ENCODE measurements at regions not wholly inside any gene's neighbourhood (a gene's known extent, or its start where the extent isn't known, plus 50 kb on each side); places are given as distances from the start of the nearest gene placed in this dataset.
"Not testable (repeated sequence)": the region's sequence is repeated elsewhere in the genome, so short reads cannot be mapped to it uniquely, and the experiment has no call there.

DNA sequence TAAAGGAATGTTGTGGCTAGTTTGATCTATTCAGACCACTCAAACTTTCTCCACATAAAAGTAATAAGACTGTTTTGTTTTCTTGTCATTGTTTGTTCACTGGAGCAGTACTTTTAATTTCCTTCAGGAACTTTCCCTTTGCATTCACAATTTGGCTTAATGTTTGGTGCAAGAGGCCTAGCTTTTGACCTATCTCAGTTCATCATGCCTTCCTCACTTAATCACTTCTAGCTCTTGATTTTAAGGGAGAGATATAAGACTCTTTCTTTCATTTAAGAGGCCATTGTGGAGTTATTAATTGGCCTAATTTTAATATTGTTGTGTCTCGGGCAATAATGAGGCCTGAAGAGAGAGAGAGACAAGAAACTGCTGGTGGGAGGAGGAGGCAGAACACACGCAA is 371.7 kb upstream of the DEPDC1 start:
- no peak for DNase-seq (ENCODE audit: low spot score)

DNA sequence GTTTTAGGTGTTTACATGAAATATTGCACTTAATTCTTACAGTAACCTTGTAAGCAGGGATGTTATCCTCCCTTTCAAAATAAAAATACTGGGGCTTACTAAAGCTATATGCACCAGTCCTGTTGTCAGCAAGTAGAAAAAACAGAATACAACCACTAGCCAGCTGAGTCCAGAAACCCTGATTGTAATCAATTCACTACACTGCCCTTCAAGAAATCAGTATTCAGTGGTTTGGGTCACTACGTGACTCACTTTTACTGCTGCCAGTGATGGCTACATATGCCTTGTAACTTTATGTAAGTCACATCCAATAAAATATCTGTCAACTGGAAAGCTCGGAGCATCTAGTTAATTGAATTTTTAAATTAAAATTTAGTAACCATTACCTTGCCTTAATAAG is 376.3 kb upstream of the DEPDC1 start:
- no peak for DNase-seq (ENCODE audit: low spot score)

DNA sequence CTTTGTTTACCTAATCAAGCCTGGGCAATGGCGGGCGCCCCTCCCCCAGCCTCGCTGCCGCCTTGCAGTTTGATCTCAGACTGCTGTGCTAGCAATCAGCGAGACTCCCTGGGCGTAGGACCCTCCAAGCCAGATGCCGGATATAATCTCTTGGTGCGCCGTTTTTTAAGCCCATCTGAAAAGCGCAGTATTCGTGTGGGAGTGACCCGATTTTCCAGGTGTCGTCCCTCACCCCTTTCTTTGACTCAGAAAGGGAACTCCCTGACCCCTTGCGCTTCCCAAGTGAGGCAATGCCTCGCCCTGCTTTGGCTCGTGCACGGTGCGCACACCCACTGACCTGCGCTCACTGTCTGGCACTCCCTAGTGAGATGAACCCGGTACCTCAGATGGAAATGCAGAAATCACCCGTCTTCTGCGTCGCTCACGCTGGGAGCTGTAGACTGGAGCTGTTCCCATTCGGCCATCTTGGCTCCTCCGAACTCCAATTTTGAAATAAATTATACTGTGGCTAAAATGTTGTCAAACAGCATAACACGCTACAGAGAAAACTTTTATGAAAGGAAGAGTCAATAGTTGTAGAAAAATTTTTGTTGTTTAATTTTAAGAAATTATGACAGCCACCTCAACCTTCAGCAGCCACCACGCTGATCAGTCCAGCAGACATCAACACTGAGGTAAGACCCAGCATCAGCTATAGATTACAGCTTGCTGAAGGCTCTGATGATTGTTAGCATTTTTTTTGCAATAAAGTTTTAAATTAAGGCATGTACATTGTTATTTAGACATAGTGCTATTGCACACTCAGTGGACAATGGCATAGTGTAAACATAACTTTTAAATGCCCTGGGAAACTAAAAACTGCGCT is 384.7 kb upstream of the DEPDC1 start:
- DNase-seq (ENCODE audit: low spot score): not testable (repeated sequence)

DNA sequence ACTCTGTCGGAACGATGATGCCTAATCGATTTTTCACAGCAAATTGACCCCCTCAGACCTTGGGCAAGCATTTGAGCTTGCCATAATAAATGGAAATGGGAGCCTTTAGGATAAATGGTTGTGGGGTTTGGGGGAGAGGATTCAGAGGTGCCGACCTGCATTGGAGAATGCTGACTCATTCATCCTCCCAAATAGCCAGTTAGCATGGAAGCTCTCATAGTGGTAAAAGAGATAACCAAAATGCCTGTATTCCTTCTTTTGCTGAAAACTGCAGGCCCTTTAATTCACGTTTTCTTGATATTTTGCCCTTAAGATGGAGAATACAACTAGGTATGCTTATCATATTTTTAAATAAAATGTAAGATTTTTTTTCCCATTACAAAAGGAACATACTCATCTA is 392.6 kb upstream of the DEPDC1 start:
- no peak for DNase-seq (ENCODE audit: low spot score)

DNA sequence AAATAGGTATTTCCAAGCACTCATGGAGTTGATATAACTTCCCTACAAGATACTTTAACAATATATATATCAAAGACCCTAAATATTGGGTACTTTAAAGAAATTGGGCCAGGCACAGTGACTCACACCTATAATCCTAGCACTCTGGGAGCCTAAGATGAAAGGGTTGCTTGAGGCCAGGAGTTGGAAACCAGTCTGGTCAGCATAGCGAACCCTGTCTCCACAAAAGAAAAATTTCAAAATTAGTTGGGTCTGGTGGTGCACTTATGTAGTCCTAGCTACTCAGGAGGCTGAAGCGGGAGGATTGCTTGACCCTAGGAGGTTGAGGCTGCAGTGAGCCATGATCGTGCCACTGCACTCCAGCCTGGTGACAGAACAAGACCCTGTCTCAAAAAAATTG is 393.9 kb upstream of the DEPDC1 start:
- no peak for DNase-seq (ENCODE audit: low spot score)

DNA sequence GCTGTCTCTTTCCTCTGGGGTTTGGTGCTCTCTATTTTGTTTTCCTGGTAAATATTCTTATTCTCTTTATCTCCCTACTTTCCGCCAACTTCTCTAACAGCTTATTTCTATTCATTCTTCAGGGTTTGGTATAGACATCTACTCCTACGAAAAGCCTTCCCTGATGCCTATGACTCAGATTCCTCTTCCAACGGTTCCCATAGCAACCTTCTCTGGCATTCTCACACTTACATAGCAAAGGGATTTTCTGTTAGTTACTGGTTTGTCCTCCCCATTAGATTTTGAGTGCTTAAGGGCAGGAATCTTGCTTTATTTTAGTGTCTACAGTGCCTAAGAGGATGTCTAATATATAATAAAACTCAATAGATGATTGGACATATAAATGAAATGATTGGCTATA is 407.6 kb upstream of the DEPDC1 start:
- DNase-seq (ENCODE audit: low spot score): no peak

DNA sequence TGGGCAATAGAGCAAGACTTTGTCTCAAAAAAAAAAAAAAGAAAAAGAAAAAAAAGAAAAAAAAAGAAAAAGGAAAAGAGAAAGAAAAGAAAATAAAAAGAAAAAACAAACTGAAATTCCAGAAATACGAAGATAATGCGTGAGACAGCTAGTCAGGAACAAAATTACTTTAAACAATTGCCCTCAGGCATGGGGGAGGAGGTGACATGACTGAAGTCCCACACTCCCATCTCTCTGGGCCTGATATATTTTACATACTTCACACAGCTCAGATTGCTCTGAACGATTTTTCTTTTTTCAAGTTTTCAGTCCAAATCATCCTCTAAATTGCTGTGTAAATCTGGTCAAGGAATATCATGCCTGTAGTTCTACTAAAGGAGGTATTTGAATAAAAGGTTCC is 409.5 kb upstream of the DEPDC1 start:
- DNase-seq (ENCODE audit: low spot score): no peak

DNA sequence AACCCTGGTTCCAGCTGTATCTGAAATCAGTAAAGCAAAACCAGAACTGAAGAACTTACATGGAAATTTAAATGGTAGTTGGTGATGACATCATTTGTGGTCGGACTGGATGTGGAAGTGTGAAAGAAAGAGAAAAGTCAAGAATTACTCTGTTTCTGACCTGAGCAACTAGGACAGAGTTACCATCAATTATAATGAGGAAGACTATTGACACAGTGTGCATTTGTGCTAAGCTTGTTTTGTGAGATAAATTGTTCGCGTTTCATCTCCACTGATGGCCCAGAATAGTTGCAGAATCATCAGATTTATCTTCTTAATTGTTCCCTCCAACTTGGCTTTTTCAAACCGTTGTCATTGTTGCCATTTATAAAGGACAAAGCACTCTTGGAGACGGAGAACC is 410.6 kb upstream of the DEPDC1 start:
- no peak for DNase-seq (ENCODE audit: low spot score)

DNA sequence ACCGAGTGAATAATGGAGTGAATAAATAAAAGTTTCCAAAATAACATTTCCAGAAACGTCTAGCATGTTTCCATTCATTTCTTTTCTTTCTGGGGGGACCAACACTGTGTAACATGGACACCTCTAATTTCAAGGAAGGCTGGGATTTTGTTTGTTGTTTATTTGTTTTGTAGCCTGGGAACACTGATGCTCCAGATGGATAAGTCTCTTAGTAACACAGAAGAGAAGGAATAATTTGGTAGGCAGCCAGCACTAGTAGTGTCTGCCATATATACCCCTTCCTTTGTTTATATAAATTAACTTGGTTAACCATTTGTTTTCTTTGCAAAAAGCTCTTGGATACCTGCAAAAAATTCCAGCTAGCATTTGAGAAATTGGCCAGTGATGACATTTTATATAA is 411.4 kb upstream of the DEPDC1 start:
- DNase-seq (ENCODE audit: low spot score): no peak

DNA sequence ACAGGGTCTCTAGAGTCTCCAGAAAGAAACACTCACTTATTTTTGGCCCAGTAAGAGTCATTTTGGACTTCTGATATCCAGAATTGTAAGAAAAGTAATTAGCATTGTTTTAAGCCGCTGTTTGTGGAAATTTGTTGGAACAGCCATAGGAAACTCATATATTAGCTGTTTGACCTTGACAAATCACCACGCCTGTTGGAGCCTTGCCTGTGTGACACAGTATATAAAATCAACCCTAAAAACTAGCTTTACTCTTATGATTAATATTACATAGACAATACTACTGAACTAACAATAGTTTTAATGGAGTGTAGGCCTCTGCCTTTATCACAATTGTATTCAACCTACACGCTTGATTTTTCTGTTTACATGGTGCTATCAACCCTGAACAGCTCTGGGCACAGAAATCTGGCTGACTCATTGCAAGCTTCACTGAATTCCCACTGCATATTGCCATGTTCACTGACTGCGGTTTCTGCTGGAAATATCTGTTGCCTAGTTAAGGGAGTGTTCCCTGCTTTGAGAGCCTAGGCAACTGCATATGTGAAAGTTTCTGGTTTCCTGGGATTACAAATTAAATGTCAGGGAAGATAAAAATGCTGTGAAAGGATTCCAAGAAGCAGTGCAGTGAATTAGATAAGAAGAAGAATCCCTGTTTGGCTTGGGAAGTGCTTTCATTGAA is 419.5 kb upstream of the DEPDC1 start:
- DNase-seq (ENCODE audit: low spot score): no peak

DNA sequence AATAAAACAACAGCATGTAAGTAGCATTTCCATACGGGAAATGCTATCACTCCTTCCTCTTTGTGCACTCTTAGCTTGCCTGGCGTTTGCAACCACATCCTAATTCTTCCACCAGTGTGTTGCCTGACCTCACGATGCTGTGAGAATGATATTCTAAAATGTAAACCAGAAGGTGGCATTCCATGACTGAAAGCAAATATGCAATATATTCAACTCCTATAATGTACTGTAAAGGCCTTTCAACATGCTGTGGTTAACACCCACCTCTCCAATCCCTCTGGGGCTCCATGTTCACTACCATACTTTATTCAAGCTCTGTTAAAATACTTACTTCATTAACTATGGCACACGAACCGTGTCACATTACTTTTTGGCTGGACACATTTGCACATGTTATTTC is 420.6 kb upstream of the DEPDC1 start:
- DNase-seq (ENCODE audit: low spot score): no peak

DNA sequence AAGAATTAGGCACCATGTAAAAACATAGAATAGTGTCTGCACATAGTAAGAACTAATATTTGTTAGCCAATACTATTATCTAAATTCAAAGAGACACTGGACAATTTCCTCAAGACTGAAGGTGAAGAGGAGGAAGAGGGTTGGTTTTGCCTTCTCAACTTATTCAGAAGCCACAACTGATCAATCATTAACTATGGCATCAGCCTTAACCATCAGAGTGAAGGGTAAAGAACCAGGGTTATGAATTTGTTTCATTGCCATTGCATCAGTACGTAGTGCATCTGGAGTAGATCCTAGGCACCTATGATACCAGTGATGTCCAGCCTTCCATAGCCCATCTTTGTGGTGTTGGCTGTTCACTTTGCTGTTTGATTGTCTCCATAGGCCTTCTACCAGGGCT is 421.7 kb upstream of the DEPDC1 start:
- no peak for DNase-seq (ENCODE audit: low spot score)

DNA sequence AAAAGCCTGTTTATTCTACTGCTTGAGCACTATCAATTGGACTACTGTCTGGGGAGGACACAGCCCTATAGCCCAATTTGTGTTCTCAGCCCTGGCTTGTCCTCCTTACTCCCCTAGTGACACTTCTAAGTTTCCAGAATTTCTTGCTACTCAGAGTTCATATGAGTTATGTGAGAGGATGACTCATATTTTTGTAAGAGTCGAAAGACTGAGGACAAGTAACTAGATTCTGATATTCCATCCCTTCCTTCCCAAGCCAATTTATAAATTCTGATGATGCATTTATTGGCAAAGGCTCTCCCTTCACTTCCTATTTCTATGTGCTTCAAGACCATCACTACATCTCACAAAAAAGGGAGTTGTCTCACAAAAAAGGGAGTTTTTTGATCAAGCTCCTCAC is 422.2 kb upstream of the DEPDC1 start:
- no peak for DNase-seq (ENCODE audit: low spot score)

DNA sequence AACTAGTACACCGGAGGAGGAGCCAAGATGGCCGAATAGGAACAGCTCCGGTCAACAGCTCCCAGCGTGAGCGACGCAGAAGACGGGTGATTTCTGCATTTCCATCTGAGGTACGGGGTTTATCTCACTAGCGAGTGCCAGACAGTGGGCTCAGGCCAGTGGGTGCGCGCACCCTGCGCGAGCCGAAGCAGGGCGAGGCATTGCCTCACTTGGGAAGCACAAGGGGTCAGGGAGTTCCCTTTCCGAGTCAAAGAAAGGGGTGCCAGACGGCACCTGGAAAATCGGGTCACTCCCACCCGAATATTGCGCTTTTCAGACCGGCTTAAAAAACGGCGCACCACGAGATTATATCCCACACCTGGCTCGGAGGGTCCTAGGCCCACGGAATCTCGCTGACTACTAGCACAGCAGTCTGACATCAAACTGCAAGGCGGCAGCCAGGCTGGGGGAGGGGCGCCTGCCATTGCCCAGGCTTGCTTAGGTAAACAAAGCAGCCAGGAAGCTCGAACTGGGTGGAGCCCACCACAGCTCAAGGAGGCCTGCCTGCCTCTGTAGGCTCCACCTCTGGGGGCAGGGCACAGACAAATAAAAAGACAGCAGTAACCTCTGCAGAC is 426.7 kb upstream of the DEPDC1 start:
- not testable (repeated sequence) for DNase-seq (ENCODE audit: low spot score)

DNA sequence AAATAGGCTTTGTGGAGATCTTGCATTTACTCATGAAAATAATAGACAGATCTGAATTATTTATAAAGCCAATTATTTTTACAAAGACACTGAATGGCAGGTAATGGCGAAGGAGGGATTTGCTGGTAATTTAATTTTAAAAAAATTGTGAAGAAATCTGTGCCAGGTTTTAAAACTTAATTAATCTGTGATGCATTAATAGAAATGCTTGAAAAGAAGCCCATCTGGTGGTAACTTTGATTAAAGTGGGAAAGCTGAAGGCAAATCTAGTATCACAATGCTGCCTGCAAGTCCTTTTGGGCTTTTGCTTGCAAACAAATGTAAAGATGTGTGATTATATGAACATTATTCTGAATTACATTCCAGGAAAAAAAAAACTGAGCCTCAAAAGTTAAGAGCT is 433.2 kb upstream of the DEPDC1 start:
- no peak for DNase-seq (ENCODE audit: low spot score)

DNA sequence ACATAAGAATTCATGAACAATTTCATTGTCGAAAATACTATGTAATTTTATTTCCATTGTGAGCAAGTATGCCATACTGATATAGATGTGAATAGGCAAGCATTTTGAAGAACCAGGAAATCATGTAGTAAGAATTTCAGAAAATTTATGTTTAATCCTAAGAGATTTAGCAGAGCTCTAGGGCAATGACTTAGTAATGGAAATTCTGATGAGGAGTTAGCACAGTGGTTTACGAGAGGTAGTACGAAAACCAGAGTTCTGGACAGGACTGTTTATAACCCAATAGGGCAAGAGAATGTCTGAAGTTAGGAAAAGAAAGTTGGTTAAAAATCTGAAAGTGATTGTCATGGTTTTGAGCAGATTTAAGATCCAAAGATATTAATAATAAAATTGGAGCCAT is 439.6 kb upstream of the DEPDC1 start:
- DNase-seq (ENCODE audit: low spot score): no peak

DNA sequence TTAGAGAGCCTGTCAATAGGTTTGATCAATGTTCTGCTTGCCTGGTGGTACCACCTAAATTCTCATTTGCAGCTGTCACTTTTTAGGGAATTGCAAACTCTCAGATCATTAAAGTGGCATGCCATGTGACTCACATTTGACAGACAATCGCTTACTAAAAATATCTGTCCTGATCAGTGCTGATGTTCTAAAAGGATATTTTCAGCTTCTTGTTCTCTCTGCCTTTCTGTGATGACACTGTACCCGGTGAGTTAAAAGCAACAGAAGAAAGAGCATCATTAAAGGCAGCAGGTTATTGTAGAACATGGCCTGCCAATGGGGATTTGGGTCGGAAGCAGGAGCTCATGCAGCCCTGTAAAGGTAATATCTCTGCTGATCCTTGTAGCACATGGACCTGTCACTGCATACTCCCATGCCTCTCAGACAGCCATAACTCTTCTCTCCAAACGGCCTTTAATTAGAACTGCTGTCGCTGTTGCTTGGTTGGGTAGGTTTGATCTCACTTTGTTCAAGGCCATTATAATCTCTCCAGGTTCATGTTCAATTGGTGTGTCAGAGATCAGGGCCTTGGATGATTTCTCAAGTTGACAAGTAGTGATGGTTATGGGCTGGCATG is 441.3 kb upstream of the DEPDC1 start:
- no peak for DNase-seq (ENCODE audit: low spot score)

DNA sequence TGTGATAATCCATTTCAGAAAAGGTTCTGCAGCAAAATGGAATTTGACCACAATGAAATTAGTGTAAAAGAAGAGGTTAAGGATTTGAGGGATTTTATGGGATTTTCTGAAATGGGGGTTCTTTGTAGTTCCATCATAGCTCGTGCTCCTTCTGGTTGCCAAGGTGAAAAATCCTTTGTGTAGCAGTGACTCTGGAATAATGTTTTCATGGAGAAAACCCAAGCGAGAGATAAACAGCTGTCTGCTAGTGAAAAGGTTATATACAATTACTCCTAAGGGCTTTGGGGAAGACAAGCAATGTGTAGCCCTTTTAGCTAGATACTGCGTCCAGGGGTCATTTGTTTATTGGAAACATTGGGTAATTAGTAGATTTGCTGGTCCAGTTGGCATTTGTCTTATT is 453.2 kb upstream of the DEPDC1 start:
- DNase-seq (ENCODE audit: low spot score): no peak

DNA sequence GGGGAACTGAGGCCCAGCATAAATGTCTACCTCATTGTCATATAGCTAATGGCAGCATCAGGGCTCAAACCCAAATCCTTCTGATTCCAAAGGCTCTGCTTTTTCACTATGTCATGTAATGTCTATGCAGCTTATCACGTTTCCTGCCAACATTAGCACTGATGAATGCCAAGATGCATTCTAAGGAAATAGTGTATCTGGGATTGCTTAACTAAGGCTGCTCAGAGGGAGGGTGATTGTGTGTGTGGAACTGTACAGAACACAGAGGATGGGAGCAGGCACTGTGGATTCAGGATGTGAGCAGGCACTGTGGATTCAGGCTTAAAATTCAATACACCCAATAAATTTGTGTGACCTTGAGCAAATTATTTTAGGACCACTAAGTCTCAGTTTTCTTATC is 456.4 kb upstream of the DEPDC1 start:
- DNase-seq (ENCODE audit: low spot score): no peak

DNA sequence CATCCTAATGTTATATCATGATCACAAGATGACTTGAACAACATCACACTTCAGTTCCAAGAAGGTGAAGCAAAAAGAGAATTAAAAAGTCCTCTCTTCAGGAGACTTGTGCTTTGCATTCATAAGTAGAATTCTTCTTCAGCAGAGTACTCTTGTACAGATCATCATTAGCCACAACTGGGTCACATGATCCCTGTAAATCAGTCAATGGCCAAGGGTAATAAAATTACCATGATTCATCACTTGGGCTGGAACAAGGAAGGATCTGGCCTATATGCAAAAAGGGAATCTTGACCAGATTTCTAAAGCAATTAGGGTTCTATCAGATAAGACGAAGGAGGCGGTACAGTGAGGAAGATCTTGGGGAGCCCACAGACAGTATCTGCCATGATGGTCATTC is 458.0 kb upstream of the DEPDC1 start:
- DNase-seq (ENCODE audit: low spot score): no peak

DNA sequence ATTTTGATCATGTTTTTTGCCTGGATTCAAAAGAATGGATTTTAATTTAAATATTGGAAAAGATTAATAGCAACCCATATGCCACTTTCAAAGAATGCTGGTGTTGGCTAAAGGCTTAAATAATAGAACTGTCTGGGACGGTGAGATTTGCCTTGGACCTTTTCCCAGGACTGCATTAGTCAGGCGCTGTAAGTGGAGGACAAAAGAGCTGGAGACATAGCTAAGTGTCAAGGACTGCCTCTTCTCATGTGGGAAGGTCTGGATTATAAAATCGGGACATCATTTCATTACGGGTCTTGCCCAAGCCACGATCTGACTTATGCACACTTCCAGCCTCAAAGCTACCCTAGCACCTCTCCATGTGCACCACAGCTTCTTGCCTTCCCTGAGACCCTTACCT is 458.5 kb upstream of the DEPDC1 start:
- no peak for DNase-seq (ENCODE audit: low spot score)

DNA sequence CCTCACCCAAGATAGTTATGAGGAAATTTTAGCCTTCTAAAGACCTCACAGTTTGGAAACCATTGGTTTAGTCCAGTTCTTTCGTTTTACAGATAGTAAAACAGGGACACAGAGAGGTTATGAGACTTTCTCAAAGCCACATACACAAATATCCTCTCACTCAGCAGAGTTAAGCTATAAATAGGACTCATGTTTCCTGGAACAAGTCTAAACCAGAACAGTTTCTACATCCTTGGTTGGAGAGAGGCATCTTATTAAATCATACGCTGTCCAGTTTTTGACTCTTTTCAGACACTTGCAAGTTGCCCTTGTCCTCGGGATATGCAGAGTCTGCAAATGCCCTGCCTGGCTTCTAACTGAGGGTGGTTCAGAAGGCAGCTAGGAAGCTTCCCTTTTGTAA is 462.1 kb upstream of the DEPDC1 start:
- DNase-seq (ENCODE audit: low spot score): no peak

DNA sequence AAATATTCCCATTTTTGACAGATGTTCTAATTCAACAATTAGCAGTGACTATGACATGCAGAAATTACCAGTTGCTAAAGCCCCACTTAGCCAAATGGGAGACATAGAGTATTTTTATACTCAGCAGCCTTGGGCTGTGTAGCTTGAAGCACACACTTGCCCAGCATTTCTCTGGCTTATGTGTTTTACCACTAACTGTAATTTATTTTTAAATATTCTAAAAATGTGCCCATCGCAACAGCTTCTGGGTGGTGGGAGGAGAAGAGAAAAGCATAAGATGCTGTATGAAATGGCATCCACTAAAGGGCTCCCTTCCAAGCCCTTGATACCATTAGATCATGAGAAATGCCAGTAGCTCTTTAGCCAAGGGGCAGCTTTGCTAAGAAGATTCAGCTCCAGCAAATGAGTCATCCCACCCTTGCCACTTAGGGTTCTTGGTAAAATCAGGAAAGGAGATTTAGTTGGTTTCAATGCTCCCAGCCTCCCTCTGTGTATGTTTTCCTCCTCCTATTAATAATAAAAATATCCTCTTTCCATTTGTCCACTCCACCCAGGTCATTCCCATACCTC is 462.7 kb upstream of the DEPDC1 start:
- DNase-seq (ENCODE audit: low spot score): no peak

Measured in HuH-7.5 (cell line).